ENCODE measurements at regions not wholly inside any gene's neighbourhood (a gene's known extent, or its start where the extent isn't known, plus 50 kb on each side); places are given as distances from the start of the nearest gene placed in this dataset.
"Not testable (repeated sequence)": the region's sequence is repeated elsewhere in the genome, so short reads cannot be mapped to it uniquely, and the experiment has no call there.

GRCh38 chr7:149978537-149978936, 104.8 kb downstream of the ATP6V0E2 start:
- H2BK20ac ChIP-seq (ENCODE audit: low read length); H4K91ac ChIP-seq (replicated peaks; ENCODE audit: insufficient read length, low read length); H4K5ac ChIP-seq (ENCODE audit: insufficient read length, low read depth, low read length); H2AK5ac ChIP-seq (ENCODE audit: low read depth, low read length); H2AFZ ChIP-seq (ENCODE audit: low read length); H3K27me3 ChIP-seq (replicated peaks in 1 of 4; ENCODE audit: control insufficient read depth in 3 of 4, extremely low read depth in 1 of 4, insufficient read depth in 3 of 4, low read length in 3 of 4); H3K79me1 ChIP-seq (ENCODE audit: low read depth, low read length); H2BK15ac ChIP-seq (ENCODE audit: low read length); H3K4me1 ChIP-seq (replicated peaks in 1 of 4; ENCODE audit: control insufficient read depth in 3 of 4, insufficient read depth in 4 of 4, low read length in 3 of 4); H3K14ac ChIP-seq (ENCODE audit: insufficient read length); H3K4me2 ChIP-seq (ENCODE audit: insufficient read depth in 1 of 2, low read depth in 2 of 2, low read length in 2 of 2); H3K23me2 ChIP-seq (ENCODE audit: low read depth, low read length); H3K4ac ChIP-seq (replicated peaks; ENCODE audit: insufficient read length, low read depth, low read length); H3K56ac ChIP-seq (replicated peaks; ENCODE audit: insufficient read length, low read depth, low read length); H3K27ac ChIP-seq (ENCODE audit: low read depth, low read length); H4K8ac ChIP-seq (ENCODE audit: extremely low read depth, insufficient read depth, low read length); H3K4me3 ChIP-seq (ENCODE audit: extremely low read depth in 1 of 4, insufficient read depth in 2 of 4, low read depth in 3 of 4, low read length in 4 of 4); H4K20me1 ChIP-seq (replicated peaks in 1 of 2; ENCODE audit: control insufficient read depth in 1 of 2, insufficient read depth in 2 of 2, low read length in 2 of 2); H2BK120ac ChIP-seq (replicated peaks; ENCODE audit: low read depth, low read length); DNase-seq (ENCODE audit: low read depth in 1 of 2, low spot score in 2 of 2); H3K9me3 ChIP-seq (ENCODE audit: insufficient read depth in 2 of 2, low read depth in 1 of 2, low read length in 1 of 2); H3K23ac ChIP-seq (ENCODE audit: insufficient read length); H2BK12ac ChIP-seq (ENCODE audit: low read depth, low read length); H3K79me2 ChIP-seq (ENCODE audit: control insufficient read depth in 1 of 2, insufficient read depth in 2 of 2, low read length in 2 of 2); CTCF ChIA-PET (ENCODE audit: partially characterized antibody); H3K9ac ChIP-seq (replicated peaks in 1 of 4; ENCODE audit: extremely low read depth in 1 of 4, low read depth in 3 of 4, low read length in 3 of 4); H3K36me3 ChIP-seq (ENCODE audit: control insufficient read depth in 2 of 4, insufficient read depth in 4 of 4, low read length in 3 of 4); H2BK5ac ChIP-seq (ENCODE audit: low read depth, low read length); H3K18ac ChIP-seq (ENCODE audit: extremely low read depth, low read length): not testable (repeated sequence)
- POLR2A ChIA-PET (ENCODE audit: partially characterized antibody) = interaction anchor here (1.0 kb wide), 1 partner anchor 9 kb away, joined by 4 read pairs; no protein-coding TSS in a partner anchor
- FAIRE-seq = peak; percentile 94
- WGBS, 2 experiments (ENCODE audit: extremely low coverage in 1 of 2, insufficient coverage in 1 of 2, insufficient read length in 1 of 2, insufficient replicate concordance in 2 of 2, low coverage in 1 of 2, low lambda C conversion rate in 2 of 2, missing lambda C conversion rate in 1 of 2) = 81% methylated on average over 3 of the region's 3 CpGs; no CpG with 5 or more reads in 1 of the 2 experiments
- TF ChIP-seq CTCF (IDR thresholded peaks at IDR 0.05; ENCODE audit: control extremely low read depth in 1 of 3, insufficient read depth in 1 of 3, low read depth in 1 of 3, low read length in 3 of 3) = peak in 1 of 3 experiments; percentile 19; a peak in 1 of 4 replicates
- peak in 1 of 2 experiments; percentile 18; a peak in 2 of 4 replicates for TF ChIP-seq RAD21 (IDR thresholded peaks at IDR 0.05 in 1 of 2, conservative IDR thresholded peaks at IDR 0.05 in 1 of 2; ENCODE audit: low read depth in 2 of 2, low read length in 2 of 2)
- peak; percentile 55 for TF ChIP-seq NANOG (IDR thresholded peaks at IDR 0.05; ENCODE audit: insufficient read depth, low read depth, low read length, poor library complexity, severe bottlenecking)
